ENCODE measurements at regions not wholly inside any gene's neighbourhood (a gene's known extent, or its start where the extent isn't known, plus 50 kb on each side); places are given as distances from the start of the nearest gene placed in this dataset.

- TF ChIP-seq EZH2phosphoT487 (IDR thresholded peaks at IDR 0.05; ENCODE audit: low read depth) (no peak), CTCF (IDR thresholded peaks at IDR 0.05; ENCODE audit: low read depth, low read length) (no peak)
These were observed 128.3 kb upstream of the MAOA start for GRCh38 chrX:43527801-43528200.
